ENCODE measurements at regions not wholly inside any gene's neighbourhood (a gene's known extent, or its start where the extent isn't known, plus 50 kb on each side); places are given as distances from the start of the nearest gene placed in this dataset.
"Not testable (repeated sequence)": the region's sequence is repeated elsewhere in the genome, so short reads cannot be mapped to it uniquely, and the experiment has no call there.

- DNase-seq = no peak
- intact Hi-C loops (cut with DNase I) = no loop called here
- ATAC-seq = no peak
Measured at GRCh38 chr2:118584877-118585276, 262.6 kb downstream of the EN1 start.

- no peak for ATAC-seq
- DNase-seq = no peak
- intact Hi-C loops (cut with DNase I) = no loop called here
Measured at GRCh38 chr2:118584062-118584749, 263.2 kb downstream of the EN1 start.

DNA sequence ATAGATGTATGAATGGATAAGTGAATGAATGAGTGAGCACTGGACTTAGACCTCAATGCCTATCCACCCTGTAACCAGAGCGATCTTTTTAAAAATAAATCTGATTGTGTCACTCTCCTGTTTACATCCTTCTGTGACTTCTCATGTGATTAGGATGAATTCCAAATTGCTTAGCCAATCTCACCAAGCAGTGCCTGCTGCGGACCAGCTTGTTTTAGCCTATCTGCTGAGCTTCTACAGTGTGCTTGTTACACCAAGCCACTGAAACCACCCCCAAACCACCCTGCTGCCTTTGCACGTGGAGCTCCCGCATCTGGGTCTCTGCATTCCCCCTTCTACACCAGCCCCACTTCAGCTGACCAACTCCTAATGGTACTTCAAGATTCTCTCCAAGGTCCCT, 265.4 kb downstream of the EN1 start:
- ATAC-seq = no peak
- intact Hi-C loops (cut with DNase I) = no loop called here
- DNase-seq = no peak

- intact Hi-C loops (cut with DNase I) = no loop called here
- DNase-seq (no peak), ATAC-seq (no peak)
Measured at GRCh38 chr2:118580651-118581050, 266.8 kb downstream of the EN1 start.

- ATAC-seq (no peak), DNase-seq (no peak)
- intact Hi-C loops (cut with DNase I) = no loop called here
Measured at GRCh38 chr2:118580107-118580506, 267.3 kb downstream of the EN1 start.

- ATAC-seq = no peak
- no peak for DNase-seq
- intact Hi-C loops (cut with DNase I) = no loop called here
Measured at GRCh38 chr2:118577202-118577601, 270.2 kb downstream of the EN1 start.

- no peak for DNase-seq
- peak; percentile 79 to 84 for ATAC-seq
- intact Hi-C loops (cut with DNase I) = no loop called here
Measured at GRCh38 chr2:118576109-118576855, 271.2 kb downstream of the EN1 start.

- DNase-seq; ATAC-seq; intact Hi-C loops (cut with DNase I): not testable (repeated sequence)
Measured at GRCh38 chr2:118572380-118572779, 275.1 kb downstream of the EN1 start.

GRCh38 chr2:118569876-118570535, 277.4 kb downstream of the EN1 start:
- intact Hi-C loops (cut with DNase I) = no loop called here
- ATAC-seq = no peak
- DNase-seq = no peak

DNA sequence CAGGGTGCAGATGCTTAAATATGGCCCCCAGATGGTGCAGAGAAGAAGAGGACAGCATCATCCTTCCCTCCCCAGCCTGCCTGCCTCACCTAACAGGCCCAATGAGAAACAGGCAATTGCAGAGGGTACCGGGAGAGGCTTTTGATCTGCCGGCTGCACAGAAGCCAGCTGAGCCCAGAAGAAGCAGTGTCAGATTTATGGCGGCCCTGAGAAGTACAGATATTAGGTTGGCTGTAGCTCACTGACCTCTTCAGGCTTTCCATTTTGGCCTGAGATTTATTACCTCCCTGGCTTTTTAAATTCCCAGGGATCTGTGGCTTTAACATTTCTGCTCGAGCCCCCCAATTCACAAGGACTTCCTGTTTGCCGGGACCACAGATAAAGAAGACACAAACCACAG, 278.7 kb downstream of the EN1 start:
- ATAC-seq (no peak), DNase-seq (no peak)
- intact Hi-C loops (cut with DNase I) = no loop called here

GRCh38 chr2:118565786-118566540, 281.5 kb downstream of the EN1 start:
- DNase-seq = no peak
- ATAC-seq = no peak
- intact Hi-C loops (cut with DNase I) = no loop called here

- intact Hi-C loops (cut with DNase I) = no loop called here
- ATAC-seq = no peak
- DNase-seq = no peak
Measured at GRCh38 chr2:118565301-118565700, 282.1 kb downstream of the EN1 start.

DNA sequence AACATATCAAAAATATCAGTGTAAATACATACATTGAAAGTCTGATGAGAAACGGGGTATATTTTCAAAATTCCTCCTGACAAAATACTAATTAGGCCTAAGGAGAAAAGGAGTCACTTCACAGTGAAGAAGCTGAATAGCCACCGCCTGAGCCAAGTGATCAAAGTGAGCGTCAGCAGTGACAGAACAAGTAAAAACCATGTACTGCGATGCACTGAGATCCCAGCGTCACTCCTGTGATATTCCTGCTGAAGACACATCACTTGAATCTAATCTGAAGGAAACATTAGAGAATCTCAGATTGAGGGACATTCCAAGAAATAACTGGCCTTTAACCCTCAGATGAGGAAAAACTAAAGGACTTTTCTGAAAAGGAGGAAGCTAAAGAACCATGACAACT, 285.3 kb downstream of the EN1 start:
- ATAC-seq (no peak), DNase-seq (no peak)
- intact Hi-C loops (cut with DNase I) = no loop called here

- ATAC-seq = no peak
- no peak for DNase-seq
- intact Hi-C loops (cut with DNase I) = no loop called here
Measured at GRCh38 chr2:118558846-118559245, 288.6 kb downstream of the EN1 start.

DNA sequence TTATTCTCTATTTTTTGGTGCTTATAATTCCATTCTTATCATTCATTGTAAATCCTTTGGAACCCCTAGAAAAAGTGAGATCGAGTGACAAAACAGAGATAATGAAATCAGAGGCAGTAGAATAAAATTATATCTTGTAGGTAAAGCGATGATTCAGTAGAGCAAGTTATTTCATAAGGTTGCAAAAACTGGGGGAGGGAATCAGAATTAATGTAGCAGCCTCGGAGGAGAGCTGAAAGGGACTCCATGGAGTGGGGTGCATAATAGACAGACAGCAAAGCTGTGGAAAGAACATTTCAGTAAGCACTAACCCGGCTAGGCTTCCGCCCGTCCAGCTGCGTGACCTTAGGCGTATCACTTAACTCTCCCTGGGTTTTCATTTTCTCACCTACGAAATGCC, 289.7 kb downstream of the EN1 start:
- intact Hi-C loops (cut with DNase I) = no loop called here
- DNase-seq = no peak
- ATAC-seq = no peak

DNA sequence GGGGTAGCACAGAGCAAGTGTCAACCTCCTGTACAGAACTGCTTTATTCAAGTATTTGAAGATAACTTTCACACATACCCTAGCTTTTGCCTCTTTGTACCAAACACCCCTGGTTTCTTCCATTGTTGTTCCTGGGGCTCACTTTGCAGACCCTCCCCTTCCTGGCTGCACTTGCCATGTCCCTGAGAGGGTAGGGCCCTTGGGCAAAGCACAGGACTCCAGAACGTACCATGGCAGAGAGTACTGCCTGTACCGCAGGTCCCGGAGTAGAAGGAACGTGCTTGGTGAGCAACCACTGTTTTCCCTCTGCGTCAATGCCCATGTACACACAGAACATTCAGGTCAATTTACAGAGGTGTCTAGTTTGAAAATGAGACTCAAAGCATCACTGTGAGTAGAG, 290.4 kb downstream of the EN1 start:
- ATAC-seq = no peak
- no peak for DNase-seq
- intact Hi-C loops (cut with DNase I) = no loop called here

GRCh38 chr2:118554616-118555015, 292.8 kb downstream of the EN1 start:
- ATAC-seq (no peak), DNase-seq (no peak)
- intact Hi-C loops (cut with DNase I) = no loop called here

GRCh38 chr2:118549503-118549902, 297.9 kb downstream of the EN1 start:
- intact Hi-C loops (cut with DNase I) = loop anchor here in 1 of 2 donors (10.0 kb wide), 1 partner anchor 305 kb away; no protein-coding TSS in a partner anchor
- no peak for DNase-seq
- ATAC-seq = no peak

DNA sequence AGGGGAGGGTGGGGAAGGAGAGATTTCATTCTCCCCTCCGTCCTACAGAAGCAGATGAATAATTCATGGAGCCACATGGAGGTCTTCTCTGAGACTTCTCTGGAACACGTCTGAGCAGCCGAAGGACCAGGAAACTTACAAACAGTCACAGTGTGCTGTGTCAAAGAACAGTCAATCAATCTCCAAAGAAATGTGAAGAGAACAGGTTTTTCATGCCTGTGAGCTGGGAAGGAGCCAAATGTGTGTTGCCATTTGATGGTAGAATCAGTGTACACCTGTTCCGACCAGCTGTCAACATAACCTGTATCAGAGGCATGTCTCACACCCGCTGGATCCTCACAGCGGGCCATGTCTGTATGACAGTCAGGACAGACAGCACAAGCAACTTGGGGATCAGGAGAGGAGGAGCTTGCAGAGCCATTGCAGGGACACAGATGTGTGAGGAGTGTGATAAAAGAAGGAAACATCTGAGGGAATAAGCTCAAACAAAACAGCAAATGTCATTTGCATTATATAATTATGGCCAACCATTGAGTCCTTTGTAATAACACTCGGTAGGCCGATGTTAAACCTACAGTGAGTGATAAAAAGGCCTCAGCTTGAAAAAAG, 298.5 kb downstream of the EN1 start:
- intact Hi-C loops (cut with DNase I) = loop anchor here in 1 of 2 donors (10.0 kb wide), 1 partner anchor 306 kb away; no protein-coding TSS in a partner anchor
- no peak for ATAC-seq

More for the DNA sequence above, 298.5 kb downstream of the EN1 start:
- no peak for DNase-seq

Measured in left cardiac atrium (tissue), 4 donors.